Esophagus muscularis mucosa (tissue), 4 donors: ENCODE measurements at regions not wholly inside any gene's neighbourhood (a gene's known extent, or its start where the extent isn't known, plus 50 kb on each side); places are given as distances from the start of the nearest gene placed in this dataset.

Source experiments
- DNase-seq: peaks from one replicate; pipeline ENCODE4 v3.0.0-alpha.2; 2017; ENCODE audit errors: extremely low spot score
- H3K27ac ChIP-seq, 4 donors: fragments of 200-600 bp; sonication (generic); replicated peaks in 1 of 4; 1 replicate in 3 of 4; 2 replicates in 1 of 4; pipeline ENCODE4 v1.5.1; 2016 to 2019; ENCODE audit warnings: mild to moderate bottlenecking in 1 of 4
- H3K27me3 ChIP-seq, 4 donors: fragments of 200-600 bp; sonication (generic); one replicate each; pipeline versions ENCODE4 v1.5.1 to v1.6.0; 2016 to 2019
- H3K36me3 ChIP-seq, 4 donors: fragments of 200-600 bp; sonication (generic); one replicate each; pipeline ENCODE4 v1.5.1; 2016 to 2019
- H3K4me1 ChIP-seq, 4 donors: fragments of 200-600 bp; sonication (generic); one replicate each; pipeline ENCODE4 v1.5.1; 2016 to 2019
- H3K4me3 ChIP-seq, 4 donors: fragments of 200-600 bp; sonication (generic); 1 replicate in 2 of 4; 2 replicates in 2 of 4; pipeline ENCODE4 v1.5.1; 2016 to 2019; ENCODE audit warnings: mild to moderate bottlenecking in 4 of 4, moderate library complexity in 1 of 4
- H3K9me3 ChIP-seq, 4 donors: fragments of 200-600 bp; sonication (generic); 1 replicate in 3 of 4; 2 replicates in 1 of 4; pipeline ENCODE4 v1.5.1; 2016 to 2019
- EP300 ChIP-seq: sonication (generic); formaldehyde crosslinking; IDR thresholded peaks from one replicate; pipeline ENCODE4 v1.6.1; 2017; ENCODE audit warnings: antibody characterized with exemption
- POLR2A ChIP-seq: fragments of 450-650 bp; IDR thresholded peaks from one replicate; pipeline ENCODE4 v1.6.1; 2017; ENCODE audit warnings: antibody characterized with exemption, moderate library complexity, mild to moderate bottlenecking, low read depth
- POLR2AphosphoS5 ChIP-seq, 2 donors: sonication (generic); formaldehyde crosslinking; IDR thresholded peaks; one replicate each; pipeline ENCODE4 v1.6.1; 2017; ENCODE audit warnings: antibody characterized with exemption in 2 of 2
- WGBS: methylation state at CpG from one replicate; pipeline ENCODE4 v1.1.5; 2018; 5-methylcytosine and 5-hydroxymethylcytosine counted together
- intact Hi-C: fragments of 100-400 bp; cut with DNase I; formaldehyde crosslinking; loops from one replicate; pipeline ENCODE4 v1.15.1; 2023
- TF ChIP-seq, protein P1 (sequence below), 3 experiments: fragments of 200-600 bp in 2 of 3; fragments of 450-650 bp in 1 of 3; sonication (generic) in 2 of 3; IDR thresholded peaks; one replicate each; pipeline ENCODE4 v1.5.1; 2017 to 2019; ENCODE audit warnings: antibody characterized with exemption in 3 of 3, mild to moderate bottlenecking in 2 of 3, moderate library complexity in 1 of 3

DNA sequence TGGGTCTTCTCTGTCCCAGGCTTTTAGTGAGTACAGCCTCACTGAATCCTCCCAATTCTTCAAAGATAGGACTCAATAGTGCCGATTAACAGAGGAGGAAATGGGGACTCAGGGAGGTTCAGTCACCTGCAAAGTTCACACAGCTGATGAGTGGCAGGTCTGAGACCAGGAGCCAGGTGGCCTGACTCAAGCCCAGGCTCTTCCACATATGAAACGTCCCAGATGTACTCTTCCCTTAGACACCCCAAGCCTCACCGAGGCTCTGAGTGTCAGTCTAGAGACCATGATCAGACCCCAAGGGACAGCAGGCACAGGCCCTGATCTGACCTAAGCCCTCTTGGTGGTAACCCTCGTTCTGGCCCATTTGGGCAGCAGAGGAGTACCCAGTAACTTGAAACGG is 115.2 kb downstream of the INHBB start:
- H3K9me3 ChIP-seq = peaks cover 0 to 29% (median 21%) of the 10 kb centered on the region in 4 donors
- intact Hi-C loops = no loop called here
- H3K27me3 ChIP-seq = peaks cover 0 to 15% (median 0%) of the 10 kb centered on the region in 4 donors
- 81% methylated on average over 5 of the region's 5 CpGs for WGBS
- peaks cover under 1 to 3% (median 2%) of the 10 kb centered on the region in 4 donors for H3K4me1 ChIP-seq
- TF ChIP-seq EP300 (no peak), POLR2AphosphoS5 (IDR thresholded peaks at IDR 0.05) (no peak), POLR2A (no peak)
- TF ChIP-seq, protein P1, sequence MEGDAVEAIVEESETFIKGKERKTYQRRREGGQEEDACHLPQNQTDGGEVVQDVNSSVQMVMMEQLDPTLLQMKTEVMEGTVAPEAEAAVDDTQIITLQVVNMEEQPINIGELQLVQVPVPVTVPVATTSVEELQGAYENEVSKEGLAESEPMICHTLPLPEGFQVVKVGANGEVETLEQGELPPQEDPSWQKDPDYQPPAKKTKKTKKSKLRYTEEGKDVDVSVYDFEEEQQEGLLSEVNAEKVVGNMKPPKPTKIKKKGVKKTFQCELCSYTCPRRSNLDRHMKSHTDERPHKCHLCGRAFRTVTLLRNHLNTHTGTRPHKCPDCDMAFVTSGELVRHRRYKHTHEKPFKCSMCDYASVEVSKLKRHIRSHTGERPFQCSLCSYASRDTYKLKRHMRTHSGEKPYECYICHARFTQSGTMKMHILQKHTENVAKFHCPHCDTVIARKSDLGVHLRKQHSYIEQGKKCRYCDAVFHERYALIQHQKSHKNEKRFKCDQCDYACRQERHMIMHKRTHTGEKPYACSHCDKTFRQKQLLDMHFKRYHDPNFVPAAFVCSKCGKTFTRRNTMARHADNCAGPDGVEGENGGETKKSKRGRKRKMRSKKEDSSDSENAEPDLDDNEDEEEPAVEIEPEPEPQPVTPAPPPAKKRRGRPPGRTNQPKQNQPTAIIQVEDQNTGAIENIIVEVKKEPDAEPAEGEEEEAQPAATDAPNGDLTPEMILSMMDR (IDR thresholded peaks at IDR 0.05) = no peak
- no peak for DNase-seq
- no peak overlapping the region for H3K27ac ChIP-seq
- no peaks in the 10 kb centered on the region for H3K36me3 ChIP-seq
- H3K4me3 ChIP-seq = no peak overlapping the region

DNA sequence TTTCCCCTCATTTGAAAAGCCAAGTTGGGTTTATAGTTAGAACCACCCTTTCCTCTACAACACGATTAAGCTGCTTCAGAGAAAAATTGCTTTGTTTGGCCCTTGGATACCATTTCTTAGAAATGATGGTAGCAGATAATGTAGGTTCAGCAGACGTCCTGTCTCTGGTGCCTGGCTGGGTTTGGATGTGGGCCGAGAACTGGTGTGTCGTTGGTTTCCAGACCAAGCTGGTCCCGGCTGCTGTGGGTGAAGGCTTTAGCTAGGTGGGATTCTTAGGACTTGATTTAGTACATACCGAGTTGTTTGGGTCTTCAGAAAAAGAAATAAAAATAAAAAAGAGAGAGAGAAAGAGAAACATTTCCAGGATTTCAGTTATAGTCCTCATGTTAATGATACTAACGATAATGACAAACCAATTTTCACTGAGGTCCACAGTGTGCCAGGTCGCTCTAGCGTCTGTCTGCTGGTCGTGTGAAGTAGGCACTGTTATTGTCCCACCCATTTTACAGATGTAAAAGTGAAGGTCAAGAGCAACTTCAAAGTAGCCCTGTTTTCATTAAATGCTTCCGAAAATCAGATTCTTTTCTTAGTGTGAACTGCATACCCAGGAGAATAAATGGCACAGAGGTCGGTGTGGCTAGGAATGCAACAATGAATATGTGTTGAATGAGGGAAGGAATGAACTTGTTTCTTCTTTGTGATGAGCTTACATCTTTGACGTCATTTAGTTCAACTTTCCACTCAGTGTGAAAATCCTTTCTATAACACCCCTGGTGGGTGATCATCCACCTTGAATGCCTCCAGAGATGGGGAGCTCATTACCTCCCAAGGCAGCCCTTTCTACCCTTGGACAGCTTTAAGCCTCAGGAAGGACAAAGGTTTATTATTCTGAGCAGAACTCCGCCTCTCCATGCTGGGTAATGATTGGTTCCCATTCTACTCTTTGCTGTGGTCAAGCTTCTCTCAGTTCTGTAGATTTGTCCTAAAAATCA is 115.9 kb downstream of the INHBB start:
- Histone ChIP-seq H3K27ac (no peak overlapping the region), H3K36me3 (no peaks in the 10 kb centered on the region), H3K4me1 (peaks cover 7 to 8% (median 8%) of the 10 kb centered on the region in 4 donors), H3K9me3 (peaks cover 0 to 25% (median 21%) of the 10 kb centered on the region in 4 donors), H3K4me3 (no peak overlapping the region), H3K27me3 (peaks cover 0 to 15% (median 0%) of the 10 kb centered on the region in 4 donors)
- intact Hi-C loops = no loop called here
- DNase-seq = no peak
- 72% methylated on average over 14 of the region's 14 CpGs for WGBS
- TF ChIP-seq, protein P1 (IDR thresholded peaks at IDR 0.05) = no peak
- no peak for TF ChIP-seq EP300
- TF ChIP-seq POLR2A = no peak
- no peak for TF ChIP-seq POLR2AphosphoS5 (IDR thresholded peaks at IDR 0.05)

DNA sequence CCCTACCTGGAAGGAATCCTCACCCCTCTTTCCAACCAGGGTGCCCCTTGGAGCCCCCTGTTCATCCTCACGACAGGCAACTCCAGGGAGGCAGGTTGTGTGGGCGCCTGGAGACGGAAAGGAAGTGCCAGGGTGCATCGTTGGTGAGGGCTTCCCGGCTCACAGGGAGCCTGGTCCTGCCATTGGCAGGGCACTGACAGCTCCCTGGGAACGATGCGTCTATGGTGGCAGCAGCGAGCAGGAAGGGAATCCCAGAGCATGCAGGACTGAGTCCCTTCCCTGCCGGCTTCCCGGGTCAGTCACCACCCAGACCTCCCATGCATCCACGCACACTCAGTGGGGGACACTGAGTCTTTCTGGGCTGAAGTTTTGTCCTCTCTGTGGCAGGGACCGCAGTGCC is 117.6 kb downstream of the INHBB start:
- H3K4me1 ChIP-seq = peaks cover 7 to 9% (median 8%) of the 10 kb centered on the region in 4 donors
- H3K27ac ChIP-seq = no peak overlapping the region
- H3K27me3 ChIP-seq = peaks cover 0 to 15% (median 0%) of the 10 kb centered on the region in 4 donors
- intact Hi-C loops = no loop called here
- DNase-seq = no peak
- TF ChIP-seq EP300 (no peak), POLR2AphosphoS5 (IDR thresholded peaks at IDR 0.05) (no peak), POLR2A (no peak)
- TF ChIP-seq, protein P1 (IDR thresholded peaks at IDR 0.05) = no peak
- 72% methylated on average over 8 of the region's 12 CpGs for WGBS
- no peak overlapping the region for H3K4me3 ChIP-seq
- H3K9me3 ChIP-seq = peaks cover 0 to 12% (median 9%) of the 10 kb centered on the region in 4 donors
- H3K36me3 ChIP-seq = no peaks in the 10 kb centered on the region

DNA sequence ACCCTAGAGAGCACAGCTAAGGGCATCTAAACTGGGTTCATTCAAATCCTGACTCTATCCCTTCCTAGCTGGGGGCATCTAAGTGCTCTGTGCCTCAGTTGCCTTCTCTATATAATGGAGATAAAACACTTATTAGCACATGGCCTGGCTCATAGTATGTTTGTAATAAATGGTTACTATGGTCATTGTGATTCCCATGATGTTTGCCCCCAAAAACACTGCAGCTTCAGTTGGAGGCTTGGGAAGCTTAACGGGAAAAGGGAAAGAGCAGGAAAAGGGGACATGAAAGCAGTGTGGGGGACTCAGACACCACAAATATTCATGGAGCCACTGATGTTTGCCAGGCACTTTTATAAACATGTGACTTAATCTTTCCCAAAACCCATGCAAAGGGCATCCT is 118.1 kb downstream of the INHBB start:
- no peak overlapping the region for H3K27ac ChIP-seq
- 56% methylated on average over 1 of the region's 1 CpG for WGBS
- H3K36me3 ChIP-seq = no peaks in the 10 kb centered on the region
- H3K4me1 ChIP-seq = peaks cover 7 to 13% (median 8%) of the 10 kb centered on the region in 4 donors
- TF ChIP-seq EP300 = no peak
- TF ChIP-seq, protein P1 (IDR thresholded peaks at IDR 0.05) = no peak
- no peak for TF ChIP-seq POLR2A
- TF ChIP-seq POLR2AphosphoS5 (IDR thresholded peaks at IDR 0.05) = no peak
- H3K27me3 ChIP-seq = peaks cover 0 to 15% (median 0%) of the 10 kb centered on the region in 4 donors
- peaks cover 0 to 8% (median 6%) of the 10 kb centered on the region in 4 donors for H3K9me3 ChIP-seq
- no peak for DNase-seq
- intact Hi-C loops = no loop called here
- H3K4me3 ChIP-seq = no peak overlapping the region
